NCI-H345 treated with DMSO at 0.1 percent for 48 hours (cell line): ENCODE measurements at regions not wholly inside any gene's neighbourhood (a gene's known extent, or its start where the extent isn't known, plus 50 kb on each side); places are given as distances from the start of the nearest gene placed in this dataset.
A peak's percentile ranks its signal among the peaks of the same experiment; 100 is the strongest.

Experiments
- DNase-seq: peaks from one replicate; lab custom pipeline; 2025; ENCODE audit not compliant: unreplicated experiment; lab: John Stamatoyannopoulos, UW

DNA sequence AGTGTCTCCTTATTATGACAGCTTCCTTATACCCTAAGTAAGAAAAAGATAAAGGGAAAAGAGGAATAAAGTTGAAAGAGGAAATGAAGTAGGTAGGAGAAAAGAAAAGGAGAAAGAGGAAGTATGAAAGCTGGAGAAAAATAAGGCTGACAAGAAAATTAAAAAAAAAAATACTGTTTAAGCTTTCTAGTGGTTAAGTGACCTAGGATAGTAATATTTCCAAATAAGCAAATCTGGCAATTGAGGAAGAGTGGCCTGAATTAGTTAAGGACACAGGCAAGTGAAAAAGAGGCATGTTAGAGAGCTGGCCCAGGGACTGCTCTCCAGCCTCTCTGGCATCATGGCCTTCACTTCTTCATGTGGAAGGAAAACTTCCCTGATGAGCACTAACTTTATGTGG, 76.5 kb upstream of the ADGRF1 start:
- DNase-seq = no peak

DNA sequence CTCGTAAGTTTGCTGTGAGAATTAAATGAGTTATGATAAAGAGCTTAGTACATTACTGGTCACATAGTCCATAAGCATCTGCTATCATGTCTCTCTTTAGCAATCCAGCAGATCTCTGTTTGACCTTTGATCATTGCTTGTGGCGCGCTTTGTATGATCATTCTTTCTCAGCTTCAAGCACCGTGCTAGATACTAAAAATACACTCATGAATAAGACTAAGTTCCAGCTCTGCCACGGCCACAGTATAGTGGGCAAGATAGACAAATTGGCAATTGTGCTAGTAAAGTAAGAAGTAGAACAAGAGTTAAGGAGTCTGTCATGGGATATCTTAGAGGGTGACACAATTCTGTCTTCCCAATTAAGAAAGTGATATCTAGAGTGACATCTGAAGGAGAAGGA, 75.2 kb upstream of the ADGRF1 start:
- no peak for DNase-seq

DNA sequence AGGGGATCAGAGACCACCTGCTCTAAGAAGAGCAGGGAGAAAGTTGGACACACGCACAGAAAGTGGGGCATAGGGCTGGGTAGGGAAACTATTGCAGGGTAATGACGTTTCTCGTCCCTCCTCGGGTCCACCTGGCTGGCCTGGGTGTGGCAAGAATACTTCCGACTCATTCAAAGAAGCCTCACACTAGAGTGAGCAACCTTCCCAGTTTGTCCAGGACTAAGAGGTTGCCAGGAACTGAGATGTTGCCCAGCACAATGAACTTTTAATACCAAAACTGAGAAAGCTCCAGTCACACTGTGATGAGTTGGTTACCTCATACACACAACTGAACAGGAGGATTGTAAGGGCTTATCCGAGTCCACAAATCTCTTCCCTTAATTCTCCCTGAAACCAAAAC, 74.5 kb upstream of the ADGRF1 start:
- no peak for DNase-seq

DNA sequence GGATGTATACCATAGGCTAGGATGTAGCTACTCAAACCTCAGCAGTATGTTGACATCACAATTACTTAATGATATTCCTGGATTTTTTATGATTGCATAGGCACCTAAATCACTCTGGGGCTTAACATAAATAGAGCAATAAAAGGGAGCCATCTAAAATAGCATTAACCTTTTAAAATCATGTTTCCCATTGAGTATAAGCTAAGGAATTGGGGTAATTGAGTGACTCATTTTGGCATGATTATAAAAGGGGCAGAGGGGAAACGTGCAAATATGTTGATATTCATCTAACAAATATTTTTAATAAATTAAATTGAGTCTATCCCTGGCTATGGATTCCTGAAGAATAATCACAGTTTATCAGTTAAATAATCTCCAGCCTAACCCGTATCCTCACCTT, 74.0 kb upstream of the ADGRF1 start:
- DNase-seq = no peak

- no peak for DNase-seq
Measured at GRCh38 chr6:47114460-47114859, 72.3 kb upstream of the ADGRF1 start.

DNA sequence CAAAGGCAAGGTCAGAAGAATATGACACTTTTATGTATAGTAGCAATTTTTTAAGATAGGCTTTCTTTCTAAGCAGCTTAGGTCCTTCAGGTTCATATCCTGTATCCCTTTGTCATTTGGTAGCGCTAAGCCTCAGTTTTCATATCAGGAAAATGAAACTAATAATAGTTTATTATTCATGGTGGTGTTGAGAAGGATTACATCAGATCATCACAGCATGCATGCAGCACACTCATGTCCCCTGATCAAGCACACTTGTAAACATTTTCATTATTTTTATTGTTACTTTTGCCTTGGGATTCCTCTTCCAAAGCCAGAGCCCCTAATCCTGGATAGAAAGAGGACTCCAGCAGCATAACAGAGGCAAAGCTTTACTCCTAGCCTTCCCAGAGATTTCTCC, 70.2 kb upstream of the ADGRF1 start:
- no peak for DNase-seq

GRCh38 chr6:47111685-47112084, 69.6 kb upstream of the ADGRF1 start:
- no peak for DNase-seq

DNA sequence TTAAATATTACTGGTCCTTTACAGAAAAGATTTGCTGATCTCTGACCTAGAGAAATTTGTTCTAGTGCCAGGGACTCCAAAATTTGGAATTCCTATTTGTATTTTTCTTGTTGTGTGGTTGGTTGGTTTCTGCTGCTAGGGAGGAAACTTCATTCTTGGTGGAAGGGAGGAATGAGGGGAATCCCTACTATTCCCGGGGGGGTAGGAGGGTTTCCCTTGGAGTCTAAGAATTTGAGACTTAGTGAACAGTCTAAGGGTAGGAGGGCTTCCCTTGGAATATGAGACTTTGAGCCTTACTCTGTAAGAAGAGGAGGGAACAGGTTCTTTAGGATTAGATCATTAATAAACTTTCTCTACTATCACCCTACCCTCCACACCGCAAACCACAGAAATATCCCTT, 67.1 kb upstream of the ADGRF1 start:
- no peak for DNase-seq

- no peak for DNase-seq
Measured at GRCh38 chr6:47106721-47107197, 64.6 kb upstream of the ADGRF1 start.

DNA sequence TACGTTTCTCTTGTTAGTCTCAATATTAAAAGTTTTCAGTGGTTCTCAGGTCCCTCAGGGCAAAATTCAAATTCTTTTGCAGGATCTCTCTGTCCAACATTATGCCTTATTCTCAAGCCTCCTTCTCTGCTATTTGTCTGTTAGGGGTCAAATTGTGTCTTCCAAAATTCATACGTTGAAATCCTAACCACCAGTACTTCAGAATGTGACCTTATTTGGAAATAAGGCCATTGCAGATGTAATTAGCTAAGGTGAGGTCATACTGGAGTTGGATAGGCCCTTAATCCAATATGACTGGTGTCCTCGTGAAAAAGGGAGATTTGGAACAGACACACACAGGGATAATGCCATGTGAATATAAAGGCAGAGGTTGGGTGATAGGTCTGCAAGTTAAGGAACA, 64.1 kb upstream of the ADGRF1 start:
- no peak for DNase-seq

DNA sequence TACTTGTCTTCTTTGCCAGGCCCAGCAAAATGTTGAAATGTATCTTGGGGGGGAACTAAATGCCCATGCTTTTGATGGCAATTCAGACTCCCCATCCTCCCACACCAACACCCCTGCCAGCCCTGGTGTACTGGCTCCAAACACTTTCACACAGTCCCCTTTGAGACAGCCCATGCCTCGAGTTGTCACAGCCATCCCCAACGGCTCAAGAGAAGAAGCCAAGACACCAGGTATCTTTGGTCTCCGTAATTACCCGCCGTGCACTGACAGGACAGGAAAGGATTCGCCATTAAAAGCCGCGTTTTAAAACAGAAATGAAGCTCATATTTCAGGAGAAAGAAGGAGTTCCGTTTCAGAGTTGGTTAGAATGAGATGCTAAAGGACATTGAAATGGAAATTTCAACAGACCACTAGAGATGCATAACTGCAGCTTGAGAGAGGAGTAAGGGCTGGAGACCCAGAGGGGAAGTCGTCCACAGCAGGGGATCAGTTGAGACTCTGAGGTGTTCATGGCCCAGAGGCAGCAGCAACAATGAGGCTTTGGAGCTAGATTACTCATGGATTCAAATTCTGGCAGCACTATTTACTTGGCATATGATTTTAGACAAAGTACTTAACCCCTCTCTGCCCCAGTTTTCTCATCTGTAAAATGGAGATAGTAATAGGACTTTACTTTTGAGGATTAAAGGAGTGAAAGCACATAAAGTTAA, 63.5 kb upstream of the ADGRF1 start:
- no peak for DNase-seq

GRCh38 chr6:47103931-47104330, 61.8 kb upstream of the ADGRF1 start:
- no peak for DNase-seq

- DNase-seq = no peak
Measured at GRCh38 chr6:47102331-47102730, 60.2 kb upstream of the ADGRF1 start.

GRCh38 chr6:47098570-47098993, 56.5 kb upstream of the ADGRF1 start:
- no peak for DNase-seq

GRCh38 chr6:47097092-47097945, 55.2 kb upstream of the ADGRF1 start:
- peak; percentile 71 for DNase-seq

DNA sequence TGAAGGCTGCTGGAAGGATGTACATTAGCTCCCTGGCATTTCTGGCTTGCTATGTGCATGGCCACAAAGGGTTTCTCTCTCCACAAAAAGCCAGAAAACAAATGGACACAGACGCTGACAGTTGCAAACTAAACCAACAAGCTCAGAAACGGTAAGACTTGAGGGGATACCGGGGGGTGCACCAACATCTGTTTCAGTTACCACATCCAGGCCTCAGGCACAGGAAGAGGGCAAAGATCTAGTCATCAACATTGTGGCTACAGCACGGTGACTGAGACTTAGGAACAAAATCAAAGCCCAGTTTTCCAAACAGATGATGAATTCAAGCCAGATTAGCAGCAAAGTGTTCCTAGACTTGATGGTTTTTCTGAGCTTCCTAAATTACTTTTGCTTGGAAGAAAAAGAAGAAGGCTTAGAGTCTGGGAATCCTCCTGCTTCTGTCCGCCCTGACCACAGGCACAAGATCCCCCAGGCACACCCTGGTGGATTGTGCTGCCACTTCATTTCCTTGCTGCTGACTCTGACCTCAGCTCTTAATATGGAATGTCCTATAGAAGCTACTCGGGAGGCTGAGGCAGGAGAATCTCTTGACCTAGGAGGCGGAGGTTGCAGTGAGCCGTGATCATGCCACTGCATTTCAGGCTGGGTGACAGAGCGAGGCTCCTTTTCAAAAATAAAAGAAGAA, 54.2 kb upstream of the ADGRF1 start:
- DNase-seq = no peak

DNA sequence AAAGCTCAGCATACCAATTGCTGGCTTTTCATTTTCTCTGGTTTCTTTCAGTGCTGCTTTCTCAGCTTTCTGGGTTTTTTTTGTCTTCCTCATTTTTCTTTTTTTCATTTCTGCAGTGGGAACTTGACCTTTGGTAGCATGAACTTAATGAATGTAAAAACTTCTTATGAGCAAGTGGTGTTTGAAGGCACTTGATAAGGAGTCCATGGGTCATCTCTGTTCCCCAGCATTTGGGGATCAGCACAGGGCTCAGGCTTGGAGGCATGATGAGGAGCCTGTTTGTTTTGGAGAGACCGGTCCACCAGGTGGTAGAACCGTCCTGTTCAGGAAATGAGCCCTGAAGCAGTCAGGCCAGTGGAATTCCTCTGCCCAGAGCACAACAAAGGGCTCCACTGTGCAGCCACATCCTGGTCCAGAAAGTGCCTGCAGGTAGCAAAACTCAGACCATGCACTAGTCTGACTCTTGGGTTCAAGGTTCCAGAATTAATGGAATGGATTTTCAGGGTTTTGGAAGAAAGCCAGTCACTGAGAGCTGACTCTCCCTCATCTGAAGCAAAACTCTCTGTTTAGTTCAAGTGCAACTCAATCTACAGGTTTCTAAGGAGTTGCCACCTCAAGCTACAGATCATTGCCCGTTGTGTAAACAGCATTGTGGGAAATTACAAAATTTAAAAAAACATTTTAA, 52.3 kb upstream of the ADGRF1 start:
- no peak for DNase-seq

- DNase-seq = no peak
Measured at GRCh38 chr6:47093169-47093568, 51.0 kb upstream of the ADGRF1 start.

DNA sequence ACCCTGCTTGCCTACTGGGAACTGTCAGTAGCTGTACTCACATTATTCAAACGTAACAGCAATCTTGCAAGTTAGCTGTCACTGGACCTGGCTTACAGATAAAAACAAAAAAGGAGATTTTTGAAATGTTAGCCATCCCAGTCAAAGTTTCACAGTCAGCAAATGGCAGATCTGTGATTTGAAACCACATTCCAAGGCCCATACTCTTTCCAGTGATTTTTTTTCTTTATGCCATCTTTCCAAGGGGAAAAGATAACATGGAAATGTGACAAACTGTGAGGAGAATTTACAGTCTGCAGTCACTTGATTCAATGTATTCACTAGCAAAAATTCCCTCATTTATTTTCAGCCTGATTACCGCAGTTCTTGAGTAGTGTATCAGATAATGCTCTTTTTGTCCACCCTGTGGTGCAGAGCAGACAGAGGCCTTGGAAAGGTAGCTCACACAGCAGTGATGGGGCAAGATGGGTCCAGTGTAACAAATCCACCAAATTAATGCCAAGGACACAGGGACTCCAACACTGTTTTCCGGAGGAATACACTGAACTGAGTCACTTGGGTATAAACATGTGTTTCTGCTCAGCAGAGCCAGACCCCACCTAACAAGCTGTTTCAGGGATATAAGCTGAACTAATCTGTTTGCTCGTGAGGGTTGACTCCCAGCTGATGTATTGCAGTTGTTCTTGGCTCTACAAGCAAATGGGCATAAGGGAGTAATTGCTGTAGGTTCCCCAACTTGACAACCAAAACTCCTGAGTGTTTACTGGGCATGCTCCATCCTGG, 49.9 kb upstream of the ADGRF1 start:
- no peak for DNase-seq
